ENCODE measurements at regions not wholly inside any gene's neighbourhood (a gene's known extent, or its start where the extent isn't known, plus 50 kb on each side); places are given as distances from the start of the nearest gene placed in this dataset.
"Not testable (repeated sequence)": the region's sequence is repeated elsewhere in the genome, so short reads cannot be mapped to it uniquely, and the experiment has no call there.

DNA sequence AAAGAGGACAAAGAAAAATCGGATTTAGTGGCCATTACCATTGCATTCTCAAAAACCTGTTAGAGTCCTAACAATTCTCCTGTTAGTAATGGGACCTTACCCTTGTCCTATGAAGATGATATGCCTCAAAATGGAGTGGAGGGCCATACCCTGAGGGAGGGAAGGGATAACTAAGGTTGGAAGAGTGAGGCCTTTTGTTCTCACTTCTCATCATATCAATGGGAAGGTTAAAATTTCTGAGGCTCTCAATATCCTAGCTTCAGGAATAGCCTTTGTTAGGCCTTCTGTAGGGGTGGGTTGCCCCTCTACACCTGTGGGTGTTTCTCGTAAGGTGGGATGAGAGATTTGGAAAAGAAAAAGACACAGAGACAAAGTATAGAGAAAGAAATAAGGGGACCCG, 109.4 kb upstream of the SGIP1 start:
- not testable (repeated sequence) for H3K27ac Mint-ChIP-seq; H3K4me3 Mint-ChIP-seq; DNase-seq; H3K27me3 Mint-ChIP-seq (ENCODE audit: low read depth); ATAC-seq (replicated peaks in 1 of 2)
- H3K4me1 Mint-ChIP-seq (ENCODE audit: low read depth), result peaks cover 11% of the 10 kb centered on the region
- H3K9me3 Mint-ChIP-seq, result peaks cover 10 to 13% of the 10 kb centered on the region in 2 donors
- H3K36me3 Mint-ChIP-seq (ENCODE audit: insufficient read depth in 2 of 2), result peaks cover 10 to 20% of the 10 kb centered on the region in 2 donors

DNA sequence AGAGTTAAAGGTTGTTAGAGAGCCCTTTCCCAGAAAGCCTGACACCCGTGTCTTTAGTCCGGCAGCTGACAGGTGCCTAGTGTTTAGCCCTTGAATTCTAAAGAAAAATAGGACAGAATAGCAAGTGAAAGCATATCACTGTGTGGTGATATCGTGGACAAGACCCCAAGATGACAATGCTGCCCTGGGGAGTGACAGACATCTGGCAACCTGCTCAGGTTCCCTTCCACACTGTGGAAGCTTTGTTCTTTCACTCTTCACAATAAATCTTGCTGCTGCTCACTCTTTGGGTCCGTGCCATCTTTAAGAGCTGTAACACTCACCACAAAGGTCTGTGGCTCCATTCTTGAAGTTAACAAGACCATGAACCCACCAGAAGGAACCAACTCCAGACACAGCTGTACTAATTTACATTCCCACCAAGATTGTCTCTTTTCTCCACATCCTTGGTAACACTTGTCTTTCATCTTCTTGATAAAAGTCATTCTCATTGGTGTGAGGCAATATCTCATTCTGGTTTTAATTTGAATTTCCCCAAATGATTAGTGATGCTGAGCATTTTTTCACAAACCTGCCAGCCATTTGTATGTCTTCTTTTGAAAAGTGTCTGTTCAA, 107.6 kb upstream of the SGIP1 start:
- Mint-ChIP-seq H3K4me3 (peak overlapping the region; percentile 22 to 47), H3K27me3 (ENCODE audit: low read depth) (no peaks in the 10 kb centered on the region), H3K9me3 (peaks cover 18 to 22% of the 10 kb centered on the region in 2 donors), H3K36me3 (ENCODE audit: insufficient read depth in 2 of 2) (peaks cover 17 to 36% of the 10 kb centered on the region in 2 donors), H3K4me1 (ENCODE audit: low read depth) (peaks cover 11% of the 10 kb centered on the region), H3K27ac (no peak overlapping the region)
- DNase-seq (peak in 1 of 2 donors; percentile 16), ATAC-seq (replicated peaks in 1 of 2) (peak; percentile 63 to 65)

DNA sequence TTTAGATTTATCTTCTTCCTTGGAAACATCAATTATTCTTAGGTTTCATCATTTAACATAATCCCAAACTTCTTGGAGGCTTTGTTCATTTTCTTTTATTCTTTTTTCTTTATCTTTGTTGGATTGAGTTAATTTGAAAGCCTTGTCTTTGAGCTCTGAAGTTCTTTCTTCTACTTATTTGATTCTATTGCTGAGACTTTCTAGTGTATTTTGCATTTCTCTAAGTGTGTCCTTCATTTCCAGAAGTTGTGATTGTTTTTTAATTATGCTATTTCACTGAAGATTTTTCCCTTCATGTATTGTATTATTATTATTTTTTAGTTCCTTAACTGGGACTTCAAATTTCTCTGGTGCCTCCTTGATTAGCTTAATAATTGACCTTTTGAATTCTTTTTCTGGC, 103.1 kb upstream of the SGIP1 start:
- Mint-ChIP-seq H3K36me3 (ENCODE audit: insufficient read depth in 2 of 2) (peaks cover 28 to 43% of the 10 kb centered on the region in 2 donors), H3K4me1 (ENCODE audit: low read depth) (peaks cover 10% of the 10 kb centered on the region), H3K9me3 (peaks cover 23 to 26% of the 10 kb centered on the region in 2 donors)
- not testable (repeated sequence) for H3K27me3 Mint-ChIP-seq (ENCODE audit: low read depth); DNase-seq; ATAC-seq (replicated peaks in 1 of 2); H3K27ac Mint-ChIP-seq; H3K4me3 Mint-ChIP-seq

DNA sequence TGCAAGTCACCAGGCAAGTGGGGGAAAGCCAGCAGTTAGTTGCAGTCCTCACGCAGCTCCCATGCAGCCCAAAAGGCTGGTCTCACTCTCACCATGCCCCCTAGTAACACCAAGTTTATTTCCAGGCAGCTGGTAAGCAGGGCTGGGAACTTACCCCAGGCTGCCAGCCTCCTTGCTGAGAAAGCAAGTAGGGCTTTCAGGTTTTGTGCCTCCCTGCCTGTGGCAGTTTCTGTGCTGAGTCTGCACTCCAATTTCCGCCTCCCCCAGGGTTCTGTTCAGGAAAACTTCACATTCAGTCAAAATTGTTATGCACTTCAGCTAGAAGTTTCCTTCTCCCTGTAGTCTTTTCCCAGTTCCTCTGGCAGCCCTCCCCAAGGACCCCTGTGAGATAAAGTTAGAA, 102.0 kb upstream of the SGIP1 start:
- peaks cover 12% of the 10 kb centered on the region for H3K4me1 Mint-ChIP-seq (ENCODE audit: low read depth)
- no peak overlapping the region for H3K4me3 Mint-ChIP-seq
- peaks cover 26 to 43% of the 10 kb centered on the region in 2 donors for H3K36me3 Mint-ChIP-seq (ENCODE audit: insufficient read depth in 2 of 2)
- DNase-seq, result no peak
- ATAC-seq (replicated peaks in 1 of 2), result no peak
- H3K27me3 Mint-ChIP-seq (ENCODE audit: low read depth), result no peaks in the 10 kb centered on the region
- peaks cover 23 to 26% of the 10 kb centered on the region in 2 donors for H3K9me3 Mint-ChIP-seq
- H3K27ac Mint-ChIP-seq, result no peak overlapping the region

DNA sequence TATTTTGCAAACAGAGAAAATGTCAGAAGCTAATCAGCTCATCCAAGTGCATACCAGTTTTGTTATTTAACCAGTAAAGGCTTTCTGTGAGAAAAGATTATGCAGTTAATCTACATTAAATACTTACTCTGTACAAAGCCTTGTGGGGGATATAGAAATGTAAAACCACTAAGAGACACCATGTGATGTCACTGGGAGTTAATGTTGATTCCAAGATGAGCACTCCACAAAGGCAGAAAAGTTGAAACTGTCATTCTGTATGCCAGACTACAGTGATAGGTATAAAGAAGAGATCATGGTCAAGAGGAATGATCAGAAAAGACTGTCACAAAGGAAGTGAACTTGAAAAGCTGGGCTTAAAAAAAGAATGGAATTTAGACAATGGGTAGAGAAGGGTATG, 100.3 kb upstream of the SGIP1 start:
- H3K9me3 Mint-ChIP-seq, result peaks cover 18 to 19% of the 10 kb centered on the region in 2 donors
- ATAC-seq (replicated peaks in 1 of 2) (no peak), DNase-seq (no peak)
- no peak overlapping the region for H3K4me3 Mint-ChIP-seq
- no peak overlapping the region for H3K27ac Mint-ChIP-seq
- H3K27me3 Mint-ChIP-seq (ENCODE audit: low read depth), result no peaks in the 10 kb centered on the region
- H3K4me1 Mint-ChIP-seq (ENCODE audit: low read depth), result peaks cover 24% of the 10 kb centered on the region
- H3K36me3 Mint-ChIP-seq (ENCODE audit: insufficient read depth in 2 of 2), result peaks cover 24 to 33% of the 10 kb centered on the region in 2 donors

DNA sequence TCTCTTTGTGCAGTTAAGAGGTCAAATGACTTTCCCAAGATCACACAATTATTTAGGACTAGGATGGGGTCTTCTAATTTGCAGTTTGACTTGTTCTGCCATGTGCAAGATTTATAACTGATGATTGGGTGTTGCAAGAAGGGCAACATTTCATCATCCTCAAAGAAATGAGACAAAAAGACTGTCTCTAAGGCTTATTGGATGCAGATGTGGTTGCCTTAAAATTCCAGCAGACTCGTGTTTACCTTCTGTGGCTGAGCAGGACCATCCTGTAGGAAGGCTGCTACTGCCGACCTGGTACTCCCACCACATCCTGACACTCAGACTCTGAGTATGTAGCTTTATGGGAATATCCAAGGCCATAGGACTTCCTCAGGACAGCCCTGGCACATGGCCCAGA, 99.9 kb upstream of the SGIP1 start:
- no peak overlapping the region for H3K4me3 Mint-ChIP-seq
- ATAC-seq (replicated peaks in 1 of 2), result no peak
- H3K4me1 Mint-ChIP-seq (ENCODE audit: low read depth), result peaks cover 29% of the 10 kb centered on the region
- peaks cover 19 to 28% of the 10 kb centered on the region in 2 donors for H3K36me3 Mint-ChIP-seq (ENCODE audit: insufficient read depth in 2 of 2)
- H3K9me3 Mint-ChIP-seq, result peaks cover 15 to 16% of the 10 kb centered on the region in 2 donors
- no peaks in the 10 kb centered on the region for H3K27me3 Mint-ChIP-seq (ENCODE audit: low read depth)
- H3K27ac Mint-ChIP-seq, result no peak overlapping the region
- no peak for DNase-seq

DNA sequence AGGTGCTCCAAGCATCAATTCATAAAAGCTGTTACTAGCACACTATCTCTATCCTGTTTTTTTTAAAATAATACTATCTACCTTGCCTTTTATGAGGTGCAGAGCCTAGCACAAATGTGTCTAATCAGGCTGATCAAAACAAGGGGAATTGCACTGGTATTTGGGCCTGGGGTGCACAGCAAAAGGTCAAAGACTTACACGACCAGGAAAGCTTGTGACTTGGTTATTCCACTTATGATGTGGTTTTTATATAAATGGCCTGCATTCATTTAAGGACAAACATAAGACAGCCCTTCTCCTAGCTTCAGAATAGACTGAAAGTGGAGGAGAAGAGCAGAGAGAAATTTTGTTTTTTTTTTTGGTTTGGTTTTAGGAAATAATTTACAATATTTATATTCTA, 98.4 kb upstream of the SGIP1 start:
- ATAC-seq (replicated peaks in 1 of 2), result no peak
- Mint-ChIP-seq H3K4me3 (no peak overlapping the region), H3K27me3 (ENCODE audit: low read depth) (no peaks in the 10 kb centered on the region), H3K9me3 (peaks cover 9 to 10% of the 10 kb centered on the region in 2 donors), H3K27ac (no peak overlapping the region), H3K36me3 (ENCODE audit: insufficient read depth in 2 of 2) (peaks cover 16 to 18% of the 10 kb centered on the region in 2 donors), H3K4me1 (ENCODE audit: low read depth) (peaks cover 41% of the 10 kb centered on the region)
- DNase-seq, result no peak

DNA sequence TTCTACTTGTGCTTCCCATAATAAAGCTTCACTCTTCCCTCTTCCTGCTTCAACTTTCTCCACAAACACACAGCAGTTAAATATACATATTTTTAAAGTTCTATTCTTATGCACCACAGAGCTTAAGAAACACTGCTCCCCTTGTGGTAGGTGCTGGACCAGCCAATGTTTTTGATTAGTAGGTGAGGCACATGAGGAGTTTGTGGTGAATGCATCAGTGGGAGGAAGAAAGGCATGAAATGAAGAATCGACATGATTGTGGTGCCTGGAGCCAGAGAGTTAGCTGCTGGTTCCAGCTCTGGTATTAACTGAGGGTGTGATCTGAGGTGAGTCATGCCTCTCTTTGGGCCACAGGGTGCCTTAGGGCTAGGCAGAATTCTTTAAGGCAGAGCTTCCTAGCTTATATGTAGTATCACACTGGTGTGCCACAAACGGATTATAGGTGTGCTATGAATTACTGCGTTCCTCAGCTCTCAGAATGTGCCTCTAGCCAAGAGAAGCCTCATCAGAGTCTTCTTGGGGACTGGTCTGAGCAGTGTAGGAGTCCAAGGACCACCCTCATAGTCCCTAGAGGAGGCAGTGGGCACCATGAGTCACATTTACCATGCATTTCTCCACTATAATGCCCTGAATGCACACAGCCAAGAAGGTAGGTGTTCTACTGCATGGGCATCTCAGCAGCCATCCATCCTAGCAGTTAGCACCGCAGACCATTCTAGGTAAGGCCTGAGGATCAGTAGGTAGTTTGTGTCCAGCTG, 97.4 kb upstream of the SGIP1 start:
- DNase-seq (peak; percentile 72 to 79), ATAC-seq (replicated peaks in 1 of 2) (peak; percentile 98)
- Mint-ChIP-seq H3K4me1 (ENCODE audit: low read depth) (peaks cover 41% of the 10 kb centered on the region), H3K9me3 (peaks cover 3 to 4% of the 10 kb centered on the region in 2 donors), H3K27ac (peak overlapping the region; percentile 29), H3K4me3 (peak overlapping the region; percentile 14 to 40), H3K27me3 (ENCODE audit: low read depth) (no peaks in the 10 kb centered on the region), H3K36me3 (ENCODE audit: insufficient read depth in 2 of 2) (peaks cover 5 to 9% of the 10 kb centered on the region in 2 donors)

DNA sequence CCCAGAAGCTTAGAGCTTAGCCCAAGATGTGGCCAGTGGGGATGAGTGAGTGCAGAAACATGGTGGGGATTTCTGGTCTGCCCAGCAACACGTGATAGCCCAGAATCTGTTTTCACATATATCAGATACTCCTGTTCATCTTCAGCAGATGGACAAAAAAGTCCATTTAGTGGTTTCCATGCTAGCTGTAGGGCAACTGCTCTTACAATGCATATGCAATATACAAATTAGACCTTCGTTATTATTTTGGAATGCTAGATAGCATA, 96.9 kb upstream of the SGIP1 start:
- ATAC-seq (replicated peaks in 1 of 2), result no peak
- Mint-ChIP-seq H3K9me3 (peaks cover 0 to 4% of the 10 kb centered on the region in 2 donors), H3K4me1 (ENCODE audit: low read depth) (peaks cover 41% of the 10 kb centered on the region), H3K4me3 (peak overlapping the region in 1 of 2 donors; percentile 14), H3K36me3 (ENCODE audit: insufficient read depth in 2 of 2) (peaks cover 3 to 7% of the 10 kb centered on the region in 2 donors), H3K27me3 (ENCODE audit: low read depth) (no peaks in the 10 kb centered on the region), H3K27ac (no peak overlapping the region)
- DNase-seq, result no peak

DNA sequence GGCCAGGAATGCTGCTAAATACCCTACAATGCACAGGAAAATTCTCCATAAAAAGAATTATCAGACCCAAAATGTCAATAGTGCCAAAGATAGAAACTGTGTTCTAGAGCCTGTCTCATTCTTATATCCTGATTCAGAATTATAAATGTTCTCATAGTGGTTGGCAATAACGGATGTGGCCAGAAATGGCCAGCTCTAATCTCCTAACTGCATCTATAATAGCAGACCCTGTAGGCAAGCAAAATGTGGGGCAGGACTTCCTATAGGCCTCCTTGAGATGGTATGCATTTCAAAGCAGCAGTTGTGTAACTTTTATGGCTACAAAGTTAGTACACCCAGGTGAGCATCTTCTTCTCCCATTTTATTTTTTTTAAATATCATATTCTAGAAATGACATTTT, 95.9 kb upstream of the SGIP1 start:
- no peak for ATAC-seq (replicated peaks in 1 of 2)
- Mint-ChIP-seq H3K4me3 (peak overlapping the region in 1 of 2 donors; percentile 51), H3K36me3 (ENCODE audit: insufficient read depth in 2 of 2) (no peaks in the 10 kb centered on the region), H3K27ac (peak overlapping the region; percentile 44), H3K27me3 (ENCODE audit: low read depth) (no peaks in the 10 kb centered on the region), H3K4me1 (ENCODE audit: low read depth) (peaks cover 41% of the 10 kb centered on the region), H3K9me3 (no peaks in the 10 kb centered on the region)
- DNase-seq, result no peak

DNA sequence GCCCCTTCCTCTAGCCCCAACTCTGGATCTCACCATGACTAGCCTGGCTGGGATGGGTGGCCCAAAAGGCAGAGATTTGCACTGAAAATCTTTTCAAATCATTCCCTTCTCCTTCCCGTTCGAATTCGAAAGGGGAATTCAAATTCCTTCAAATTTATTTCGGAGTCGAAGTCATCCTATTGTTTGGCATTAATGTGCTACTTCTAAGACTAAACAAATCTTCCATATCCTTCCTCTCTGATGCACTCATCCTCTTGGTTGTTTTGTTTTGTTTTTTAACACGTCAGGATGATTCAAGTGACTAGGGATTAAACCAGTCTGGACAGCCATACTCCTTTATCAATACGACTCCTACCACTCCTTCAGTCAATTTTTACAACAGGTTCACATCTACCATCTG, 95.5 kb upstream of the SGIP1 start:
- Mint-ChIP-seq H3K4me3 (peak overlapping the region; percentile 57 to 83), H3K36me3 (ENCODE audit: insufficient read depth in 2 of 2) (no peaks in the 10 kb centered on the region), H3K27me3 (ENCODE audit: low read depth) (no peaks in the 10 kb centered on the region), H3K4me1 (ENCODE audit: low read depth) (peaks cover 42% of the 10 kb centered on the region), H3K27ac (peak overlapping the region; percentile 66), H3K9me3 (no peaks in the 10 kb centered on the region)
- peak in 1 of 2 donors; percentile 12 for DNase-seq
- no peak for ATAC-seq (replicated peaks in 1 of 2)

DNA sequence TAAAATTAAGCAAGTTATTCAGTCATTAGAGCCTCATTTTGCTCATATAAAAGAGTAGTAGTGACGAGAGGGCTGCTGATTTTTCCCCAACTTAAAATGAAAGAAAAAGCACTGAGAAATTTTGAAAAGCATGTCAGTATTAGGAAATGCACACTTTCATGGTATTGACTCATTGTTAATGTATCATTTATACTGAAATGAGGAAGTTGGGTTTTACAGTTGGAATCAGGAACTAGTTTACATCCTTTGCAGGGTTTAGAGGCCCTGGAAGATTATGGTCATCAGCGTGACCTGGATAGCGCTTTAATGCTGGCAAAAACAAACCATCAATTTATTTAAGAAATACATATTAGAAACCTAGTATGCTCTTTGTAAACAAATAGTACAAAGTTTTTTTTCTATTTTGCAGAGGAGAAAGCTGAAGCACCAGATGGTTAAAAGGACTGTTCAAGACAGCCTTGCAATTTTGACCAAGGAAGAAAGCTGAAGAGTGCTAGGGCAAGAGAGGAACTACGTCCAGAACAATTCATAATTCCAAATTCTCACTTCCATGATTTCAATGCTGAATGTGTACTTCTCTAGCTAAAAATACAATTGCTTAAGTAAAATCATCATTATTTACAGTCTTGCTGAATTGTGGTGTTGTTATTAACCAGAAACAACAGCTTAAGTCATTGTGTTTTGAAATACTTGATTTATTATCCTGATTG, 94.8 kb upstream of the SGIP1 start:
- no peak for DNase-seq

DNA sequence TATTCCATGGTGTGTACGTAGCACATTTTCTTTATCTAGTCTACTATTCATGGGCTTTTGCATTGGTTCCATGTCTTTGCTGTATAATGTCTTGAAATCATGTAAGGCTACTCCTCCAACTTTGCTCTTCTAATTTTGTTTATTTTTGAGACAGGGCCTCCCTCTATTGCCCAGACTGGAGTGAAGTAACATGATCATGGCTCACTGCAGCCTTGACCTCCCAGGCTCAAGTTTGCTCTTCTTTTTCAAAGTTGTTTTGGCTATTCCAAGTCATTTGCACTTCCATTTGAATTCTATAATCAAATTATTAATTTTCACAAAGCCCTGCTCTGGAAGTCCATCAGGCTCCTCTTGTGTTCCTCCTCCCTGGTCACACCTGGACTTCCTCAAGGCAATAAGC, 90.2 kb upstream of the SGIP1 start:
- Mint-ChIP-seq H3K27me3 (ENCODE audit: low read depth) (peaks cover 10% of the 10 kb centered on the region), H3K9me3 (no peaks in the 10 kb centered on the region), H3K27ac (peak overlapping the region; percentile 55), H3K4me1 (ENCODE audit: low read depth) (peaks cover 45% of the 10 kb centered on the region), H3K4me3 (no peak overlapping the region), H3K36me3 (ENCODE audit: insufficient read depth in 2 of 2) (no peaks in the 10 kb centered on the region)
- DNase-seq, result no peak
- no peak for ATAC-seq (replicated peaks in 1 of 2)

More for the DNA sequence above, 94.8 kb upstream of the SGIP1 start:
- Mint-ChIP-seq H3K36me3 (ENCODE audit: insufficient read depth in 2 of 2) (no peaks in the 10 kb centered on the region), H3K9me3 (no peaks in the 10 kb centered on the region), H3K27ac (peak overlapping the region; percentile 87), H3K4me3 (peak overlapping the region; percentile 57 to 83), H3K4me1 (ENCODE audit: low read depth) (peaks cover 49% of the 10 kb centered on the region), H3K27me3 (ENCODE audit: low read depth) (no peaks in the 10 kb centered on the region)
- ATAC-seq (replicated peaks in 1 of 2), result no peak

Measured in activated T-cell treated with anti-CD3 and anti-CD28 coated beads, Interleukin-2, amount 50 U/mL, for 72 hours (primary cell).